Neural crest cell (in vitro differentiated cells): ENCODE measurements at regions not wholly inside any gene's neighbourhood (a gene's known extent, or its start where the extent isn't known, plus 50 kb on each side); places are given as distances from the start of the nearest gene placed in this dataset.

Experiments
- DNase-seq: peaks from one replicate; pipeline ENCODE4 v3.0.0; 2021; ENCODE audit warnings: low read depth, mixed read lengths, low spot score
- H3K27ac Mint-ChIP-seq: one replicate; pipeline ENCODE4 v1.8.0; 2021; ENCODE audit warnings: mild to moderate bottlenecking, mixed read lengths; ENCODE audit not compliant: unreplicated experiment
- H3K27me3 Mint-ChIP-seq: 2 replicates; pipeline ENCODE4 v1.8.0; 2021; ENCODE audit warnings: low read depth, mild to moderate bottlenecking, mixed read lengths
- H3K36me3 Mint-ChIP-seq: 2 replicates; pipeline ENCODE4 v1.8.0; 2021; ENCODE audit warnings: low read depth, mild to moderate bottlenecking, mixed read lengths
- H3K4me1 Mint-ChIP-seq: 2 replicates; pipeline ENCODE4 v1.8.0; 2021; ENCODE audit warnings: mixed read lengths
- H3K4me3 Mint-ChIP-seq: one replicate; pipeline ENCODE4 v1.8.0; 2021; ENCODE audit warnings: mild to moderate bottlenecking, mixed read lengths
- H3K9me3 Mint-ChIP-seq: 2 replicates; pipeline ENCODE4 v1.8.0; 2021; ENCODE audit warnings: mixed read lengths
- TF ChIP-seq, protein P1 (sequence below): fragments of 200-600 bp; sonication (generic); conservative IDR thresholded peaks from 2 replicates; pipeline ENCODE4 v1.5.0; 2021; ENCODE audit warnings: antibody characterized with exemption, mild to moderate bottlenecking

DNA sequence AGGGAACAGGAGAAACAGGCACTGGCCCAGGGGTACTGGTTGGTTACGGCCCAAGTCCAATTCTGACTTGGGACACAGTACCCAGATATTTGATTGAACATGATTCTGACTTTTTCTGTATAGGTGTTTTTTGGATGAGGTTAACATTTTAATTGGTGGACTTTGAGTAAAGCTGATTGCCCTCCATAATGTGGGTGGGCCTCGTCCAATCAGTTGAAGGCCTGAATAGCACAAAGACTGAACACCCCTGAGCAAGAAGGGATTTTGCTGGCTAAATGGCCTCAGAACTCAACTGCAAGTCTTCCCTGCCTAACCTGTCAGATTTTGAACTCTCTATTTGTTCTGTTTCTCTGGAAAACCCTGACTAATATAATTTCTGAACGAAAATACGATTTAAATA, 222.6 kb downstream of the TEX36 start:
- TF ChIP-seq, protein P1, sequence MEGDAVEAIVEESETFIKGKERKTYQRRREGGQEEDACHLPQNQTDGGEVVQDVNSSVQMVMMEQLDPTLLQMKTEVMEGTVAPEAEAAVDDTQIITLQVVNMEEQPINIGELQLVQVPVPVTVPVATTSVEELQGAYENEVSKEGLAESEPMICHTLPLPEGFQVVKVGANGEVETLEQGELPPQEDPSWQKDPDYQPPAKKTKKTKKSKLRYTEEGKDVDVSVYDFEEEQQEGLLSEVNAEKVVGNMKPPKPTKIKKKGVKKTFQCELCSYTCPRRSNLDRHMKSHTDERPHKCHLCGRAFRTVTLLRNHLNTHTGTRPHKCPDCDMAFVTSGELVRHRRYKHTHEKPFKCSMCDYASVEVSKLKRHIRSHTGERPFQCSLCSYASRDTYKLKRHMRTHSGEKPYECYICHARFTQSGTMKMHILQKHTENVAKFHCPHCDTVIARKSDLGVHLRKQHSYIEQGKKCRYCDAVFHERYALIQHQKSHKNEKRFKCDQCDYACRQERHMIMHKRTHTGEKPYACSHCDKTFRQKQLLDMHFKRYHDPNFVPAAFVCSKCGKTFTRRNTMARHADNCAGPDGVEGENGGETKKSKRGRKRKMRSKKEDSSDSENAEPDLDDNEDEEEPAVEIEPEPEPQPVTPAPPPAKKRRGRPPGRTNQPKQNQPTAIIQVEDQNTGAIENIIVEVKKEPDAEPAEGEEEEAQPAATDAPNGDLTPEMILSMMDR, result no peak
- no peaks in the 10 kb centered on the region for H3K36me3 Mint-ChIP-seq
- peaks cover 20% of the 10 kb centered on the region for H3K4me1 Mint-ChIP-seq
- no peaks in the 10 kb centered on the region for H3K9me3 Mint-ChIP-seq
- H3K27ac Mint-ChIP-seq, result no peak overlapping the region
- no peak overlapping the region for H3K4me3 Mint-ChIP-seq
- DNase-seq, result no peak
- no peaks in the 10 kb centered on the region for H3K27me3 Mint-ChIP-seq

DNA sequence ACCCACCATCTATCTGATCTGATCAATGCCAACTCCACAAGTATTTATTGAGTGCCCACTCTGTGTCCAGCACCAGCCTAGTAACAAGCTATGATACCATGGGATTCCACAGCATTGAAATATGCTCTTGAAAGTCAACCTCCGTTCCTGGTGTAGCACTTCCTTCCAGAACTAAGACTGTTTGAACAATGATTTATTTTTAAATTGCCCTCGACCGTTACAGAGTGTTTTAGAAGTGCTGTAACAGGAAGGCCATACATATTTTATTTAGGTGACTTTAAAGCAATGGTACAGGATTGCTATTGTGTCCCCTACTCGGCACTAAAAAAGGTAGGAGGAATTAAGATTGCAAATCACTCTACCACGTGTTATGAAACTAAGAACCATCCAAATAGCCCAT, 225.6 kb downstream of the TEX36 start:
- Mint-ChIP-seq H3K4me3 (no peak overlapping the region), H3K36me3 (no peaks in the 10 kb centered on the region), H3K9me3 (no peaks in the 10 kb centered on the region), H3K27ac (no peak overlapping the region), H3K4me1 (peaks cover 20% of the 10 kb centered on the region), H3K27me3 (no peaks in the 10 kb centered on the region)
- TF ChIP-seq, protein P1, result no peak
- no peak for DNase-seq

DNA sequence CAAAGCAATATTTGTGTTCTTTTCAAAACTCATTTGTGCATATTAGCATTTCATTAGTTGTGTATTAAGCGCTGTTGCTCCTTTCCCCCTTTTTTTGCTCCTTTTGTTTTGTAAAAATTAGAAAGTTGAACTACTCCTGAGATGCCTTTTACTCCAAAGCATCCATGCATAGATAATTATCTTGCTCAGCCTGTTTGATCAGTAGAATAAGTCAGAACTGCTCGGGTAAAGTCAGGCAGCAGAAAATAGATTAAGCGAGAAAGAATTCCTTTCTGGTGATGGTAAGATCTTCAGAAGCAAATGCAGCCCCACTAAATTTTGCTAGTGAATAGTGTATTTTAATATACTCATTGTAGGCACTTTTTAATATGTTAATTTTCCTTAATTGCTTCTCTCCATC, 227.1 kb downstream of the TEX36 start:
- TF ChIP-seq, protein P1, result no peak
- Mint-ChIP-seq H3K27me3 (no peaks in the 10 kb centered on the region), H3K4me3 (no peak overlapping the region), H3K9me3 (no peaks in the 10 kb centered on the region), H3K4me1 (peaks cover 20% of the 10 kb centered on the region), H3K36me3 (no peaks in the 10 kb centered on the region), H3K27ac (no peak overlapping the region)
- DNase-seq, result no peak

DNA sequence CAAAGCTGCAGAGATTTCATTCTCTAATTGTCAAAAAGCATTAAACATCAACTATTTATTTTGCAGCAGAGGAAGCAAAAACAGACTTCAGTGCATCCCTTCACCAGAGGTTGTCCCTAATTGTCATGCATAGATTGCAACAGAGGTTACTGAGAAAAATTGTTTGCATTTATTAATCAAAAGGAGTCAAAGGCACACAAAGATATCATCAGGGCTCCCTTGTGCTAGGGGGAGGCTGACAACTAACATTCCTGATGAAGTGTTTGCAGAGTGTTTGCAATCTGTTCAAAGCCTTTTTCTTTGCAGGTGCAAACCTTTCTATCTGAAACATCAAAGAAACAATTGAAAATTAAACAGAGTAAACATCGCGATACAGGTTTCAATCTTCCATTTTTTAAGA, 227.5 kb downstream of the TEX36 start:
- no peak overlapping the region for H3K27ac Mint-ChIP-seq

DNA sequence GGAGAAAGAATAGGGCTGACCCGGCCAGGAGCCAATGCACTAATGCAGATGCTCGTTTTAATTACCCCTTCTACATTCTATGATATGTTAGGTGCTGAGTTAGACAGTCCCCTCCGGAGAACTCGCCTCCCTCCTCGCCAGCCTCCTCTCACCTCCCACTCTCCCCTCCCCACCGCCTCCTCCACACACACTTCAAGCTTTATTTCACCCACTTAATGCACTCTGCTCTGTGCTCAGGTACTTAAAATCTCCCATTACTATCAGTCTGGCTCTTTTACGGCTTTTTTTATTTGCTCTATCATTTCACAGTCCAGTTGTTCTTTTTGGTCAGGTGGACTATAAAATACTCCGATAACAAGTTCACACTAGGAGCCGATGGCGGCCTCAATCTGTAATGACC, 231.6 kb downstream of the TEX36 start:
- H3K27ac Mint-ChIP-seq, result no peak overlapping the region
- no peaks in the 10 kb centered on the region for H3K9me3 Mint-ChIP-seq
- DNase-seq, result no peak
- TF ChIP-seq, protein P1, result no peak
- no peak overlapping the region for H3K4me3 Mint-ChIP-seq
- H3K27me3 Mint-ChIP-seq, result no peaks in the 10 kb centered on the region
- no peaks in the 10 kb centered on the region for H3K36me3 Mint-ChIP-seq
- peaks cover 6% of the 10 kb centered on the region for H3K4me1 Mint-ChIP-seq

More for the DNA sequence above, 227.5 kb downstream of the TEX36 start:
- DNase-seq, result no peak
- no peaks in the 10 kb centered on the region for H3K9me3 Mint-ChIP-seq
- no peaks in the 10 kb centered on the region for H3K36me3 Mint-ChIP-seq
- TF ChIP-seq, protein P1, result no peak
- peaks cover 20% of the 10 kb centered on the region for H3K4me1 Mint-ChIP-seq
- H3K27me3 Mint-ChIP-seq, result no peaks in the 10 kb centered on the region
- H3K4me3 Mint-ChIP-seq, result no peak overlapping the region

DNA sequence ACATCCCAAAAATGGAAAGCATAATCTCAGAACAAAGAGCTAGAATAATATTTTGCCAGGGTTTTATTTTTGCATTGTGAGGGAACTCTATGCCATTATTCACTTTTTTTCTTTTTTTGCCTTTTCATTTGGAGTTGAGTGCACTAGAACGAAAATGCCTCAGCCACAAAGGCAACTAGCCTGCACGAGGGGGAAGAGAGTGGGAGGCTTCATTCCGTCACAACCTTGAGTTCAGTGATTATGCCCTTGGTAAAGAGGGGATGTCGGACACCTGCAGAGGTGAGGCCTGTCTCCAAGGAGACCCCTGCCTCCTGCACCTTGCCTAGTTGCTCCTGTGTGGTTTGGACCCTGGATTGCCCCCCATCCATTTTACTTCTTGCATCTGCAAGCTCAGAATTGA, 232.7 kb downstream of the TEX36 start:
- no peak for DNase-seq
- Mint-ChIP-seq H3K27ac (no peak overlapping the region), H3K9me3 (no peaks in the 10 kb centered on the region), H3K4me1 (no peaks in the 10 kb centered on the region), H3K4me3 (no peak overlapping the region), H3K36me3 (no peaks in the 10 kb centered on the region), H3K27me3 (no peaks in the 10 kb centered on the region)
- TF ChIP-seq, protein P1, result no peak
